DMS153 (cell line): ENCODE measurements at regions not wholly inside any gene's neighbourhood (a gene's known extent, or its start where the extent isn't known, plus 50 kb on each side); places are given as distances from the start of the nearest gene placed in this dataset.
"Not testable (repeated sequence)": the region's sequence is repeated elsewhere in the genome, so short reads cannot be mapped to it uniquely, and the experiment has no call there.

Source experiments
- DNase-seq: peaks from one replicate; lab custom pipeline; 2025; lab: John Stamatoyannopoulos, UW

DNA sequence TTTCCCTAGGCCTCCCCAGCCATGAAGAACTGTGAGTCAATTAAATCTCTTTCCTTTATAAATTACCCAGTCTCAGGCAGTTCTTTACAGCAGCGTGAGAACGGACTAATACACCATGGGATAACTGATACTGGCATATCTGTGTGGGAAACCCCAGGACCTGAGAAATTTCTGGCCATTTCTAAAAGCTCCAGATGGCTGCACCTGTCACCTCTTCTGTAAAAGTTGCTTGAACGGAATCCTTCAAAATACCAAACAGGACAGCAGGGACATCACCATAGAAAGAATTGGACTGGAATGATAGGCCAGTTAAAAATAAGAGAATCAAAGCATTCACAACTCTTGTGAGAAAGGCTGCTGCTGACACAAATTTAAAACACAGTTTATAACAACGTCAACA is 134.0 kb upstream of the FOXD4L5 start:
- not testable (repeated sequence) for DNase-seq

- DNase-seq: not testable (repeated sequence)
Observed at GRCh38 chr9:65416948-65417347, 131.9 kb upstream of the FOXD4L5 start.

- not testable (repeated sequence) for DNase-seq
Observed at GRCh38 chr9:65414249-65414648, 129.2 kb upstream of the FOXD4L5 start.

- DNase-seq: not testable (repeated sequence)
Observed at GRCh38 chr9:65413371-65413770, 128.4 kb upstream of the FOXD4L5 start.

- DNase-seq: no peak
Observed at GRCh38 chr9:65411901-65412300, 126.9 kb upstream of the FOXD4L5 start.

- DNase-seq: no peak
Observed at GRCh38 chr9:65411336-65411735, 126.3 kb upstream of the FOXD4L5 start.

- DNase-seq: no peak
Observed at GRCh38 chr9:65410926-65411325, 125.9 kb upstream of the FOXD4L5 start.

GRCh38 chr9:65409471-65409980 is 124.5 kb upstream of the FOXD4L5 start:
- no peak for DNase-seq

- DNase-seq: not testable (repeated sequence)
Observed at GRCh38 chr9:65408806-65409205, 123.8 kb upstream of the FOXD4L5 start.

GRCh38 chr9:65406625-65407024 is 121.6 kb upstream of the FOXD4L5 start:
- DNase-seq: not testable (repeated sequence)

DNA sequence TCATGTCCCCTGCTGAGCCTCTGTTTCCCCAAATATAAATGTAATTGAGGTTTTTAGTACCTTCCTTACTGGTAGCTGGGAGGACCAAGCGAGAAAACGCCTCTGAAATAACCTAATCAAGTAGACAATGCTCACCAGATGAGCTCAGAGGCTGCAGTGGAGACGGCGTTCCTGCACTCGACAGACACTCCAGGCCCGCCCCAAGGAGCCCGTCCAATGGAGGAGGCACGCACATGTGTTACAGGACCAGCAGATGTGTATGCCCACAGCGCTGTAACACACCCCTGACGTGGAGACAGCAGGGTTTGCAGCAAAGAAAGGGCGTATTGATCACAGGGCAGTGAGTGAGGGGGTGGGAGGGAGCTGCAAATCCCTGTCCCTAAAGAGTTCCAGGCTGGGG is 120.8 kb upstream of the FOXD4L5 start:
- not testable (repeated sequence) for DNase-seq

DNA sequence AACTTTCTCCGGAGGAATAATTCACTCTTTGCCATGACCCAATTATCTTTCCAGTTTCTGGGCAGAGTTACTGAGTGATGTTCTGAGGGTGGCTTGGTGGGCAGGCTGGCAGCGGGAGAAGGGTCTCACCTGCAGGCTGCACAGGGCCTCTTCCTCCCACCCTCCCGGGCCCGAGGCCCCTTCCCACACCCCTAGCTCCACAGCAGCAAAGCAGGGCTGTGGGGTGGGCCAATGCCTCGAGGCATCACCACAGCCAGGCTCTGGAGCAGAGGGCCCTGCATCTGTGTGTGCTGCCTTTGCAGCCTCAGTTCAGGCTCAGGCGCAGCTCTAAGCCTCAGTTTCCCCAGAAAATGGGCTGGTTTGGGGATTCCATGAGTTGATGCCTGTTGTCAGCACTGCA is 120.2 kb upstream of the FOXD4L5 start:
- no peak for DNase-seq

- no peak for DNase-seq
Observed at GRCh38 chr9:65404232-65405006, 119.4 kb upstream of the FOXD4L5 start.

DNA sequence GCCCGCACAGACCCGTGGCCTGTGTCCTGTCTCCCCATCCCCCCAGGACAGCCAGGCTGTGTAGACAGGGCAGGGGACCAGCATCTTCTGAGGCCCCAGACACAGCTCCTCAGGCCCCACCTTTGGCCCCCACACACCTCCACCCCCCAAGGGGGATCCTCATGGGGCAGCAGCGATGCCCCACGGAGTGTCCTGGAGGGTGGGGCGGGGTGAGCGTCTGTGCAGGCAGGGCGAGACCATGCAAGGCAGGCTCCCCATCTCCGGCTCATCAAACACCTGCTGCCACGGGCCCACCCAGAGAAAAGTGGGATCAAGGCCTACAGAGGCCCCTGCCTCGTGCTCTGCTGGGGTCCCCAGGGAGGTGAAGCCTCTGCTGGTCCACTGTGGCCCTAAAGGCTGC is 118.7 kb upstream of the FOXD4L5 start:
- no peak for DNase-seq

- DNase-seq: not testable (repeated sequence)
Observed at GRCh38 chr9:65403072-65403471, 118.1 kb upstream of the FOXD4L5 start.

- DNase-seq: not testable (repeated sequence)
Observed at GRCh38 chr9:65402206-65402870, 117.3 kb upstream of the FOXD4L5 start.

DNA sequence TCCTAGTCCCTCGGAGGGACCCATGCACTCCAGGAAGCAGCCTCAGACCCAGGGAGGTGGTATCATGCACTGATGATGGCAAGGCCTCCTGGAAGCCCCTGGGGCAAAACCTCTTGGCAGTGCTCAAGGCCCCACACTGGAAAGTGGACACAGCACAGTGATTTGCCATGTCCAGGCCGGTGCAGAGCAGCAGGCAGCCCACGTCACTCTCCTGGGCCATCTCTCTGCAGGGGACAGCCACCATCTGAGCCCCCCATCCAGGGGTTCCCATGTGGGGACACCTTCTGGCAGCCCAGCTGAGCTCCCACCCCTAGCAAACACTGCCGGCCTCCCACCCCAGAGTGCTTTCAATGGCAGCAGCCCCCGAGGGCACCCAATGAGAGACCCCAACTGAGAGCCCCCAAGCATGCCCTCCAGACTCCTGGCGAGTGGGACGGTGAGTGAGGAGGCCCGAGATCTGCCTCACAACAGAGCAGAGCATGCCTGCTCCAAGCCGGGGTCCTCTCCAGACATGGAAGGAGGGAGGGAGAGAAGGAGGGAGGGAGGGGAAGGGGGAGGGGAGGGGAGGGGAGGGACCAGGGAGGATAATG is 116.5 kb upstream of the FOXD4L5 start:
- not testable (repeated sequence) for DNase-seq

DNA sequence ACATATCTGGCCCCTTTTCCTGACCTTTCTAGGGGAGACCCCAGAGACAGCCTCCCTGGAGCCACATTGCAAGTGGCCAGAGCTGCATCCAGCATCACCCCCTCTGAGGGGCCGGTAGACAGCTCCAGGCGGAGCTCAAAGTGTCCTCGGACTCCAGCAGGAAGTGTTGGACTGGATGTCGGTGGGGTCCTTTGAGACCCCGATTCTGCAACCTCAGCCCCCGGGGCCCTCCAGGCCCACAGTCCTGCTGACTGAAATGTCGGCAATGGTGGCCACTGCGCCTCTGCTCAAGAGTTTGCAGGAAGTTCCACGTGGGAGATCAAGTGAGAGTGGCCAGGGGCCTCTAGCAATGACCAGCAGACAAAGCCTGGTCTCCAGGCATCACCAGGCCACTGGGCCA is 115.9 kb upstream of the FOXD4L5 start:
- DNase-seq: no peak

DNA sequence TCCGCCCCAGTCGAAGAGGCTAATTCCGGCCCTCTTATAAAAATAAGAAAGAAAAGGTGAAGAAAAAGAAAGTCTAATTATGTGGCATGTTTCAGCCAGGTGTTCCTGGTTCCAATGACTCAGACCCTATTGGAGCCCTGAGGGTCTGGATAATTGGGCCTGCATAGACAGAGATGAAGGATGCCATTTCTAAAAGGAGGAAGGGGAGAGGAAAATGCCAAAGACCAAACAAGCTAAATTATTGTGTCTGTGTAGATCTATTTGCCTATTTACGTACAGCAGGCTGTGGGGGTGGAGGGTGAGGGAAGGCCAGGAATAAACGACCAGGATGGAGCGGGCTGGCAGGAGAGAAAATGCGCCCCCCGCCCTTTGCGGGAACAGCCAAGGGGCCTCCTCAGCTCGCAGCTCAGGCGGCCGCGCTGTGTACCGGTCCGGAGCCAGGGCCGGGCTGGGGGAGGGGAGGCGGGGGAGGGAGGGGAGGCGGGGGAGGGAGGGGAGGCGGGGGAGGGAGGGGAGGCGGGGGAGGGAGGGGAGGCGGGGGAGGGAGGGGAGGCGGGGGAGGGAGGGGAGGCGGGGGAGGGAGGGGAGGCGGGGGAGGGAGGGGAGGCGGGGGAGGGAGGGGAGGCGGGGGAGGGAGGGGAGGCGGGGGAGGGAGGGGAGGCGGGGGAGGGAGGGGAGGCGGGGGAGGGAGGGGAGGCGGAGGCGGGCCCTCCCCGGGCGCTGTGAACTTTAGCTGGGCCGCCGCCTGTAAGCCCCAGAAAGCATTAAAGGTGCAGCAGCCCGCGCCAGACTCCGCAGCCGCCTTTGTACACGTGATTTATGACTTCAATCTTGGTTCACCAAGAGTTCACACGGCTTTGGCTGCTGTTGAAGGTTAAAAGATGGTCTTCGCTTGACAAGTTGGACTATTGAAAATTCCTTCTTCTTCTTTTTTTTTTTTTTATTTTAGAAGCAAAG is 113.0 kb upstream of the FOXD4L5 start:
- peak; percentile 22 for DNase-seq

DNA sequence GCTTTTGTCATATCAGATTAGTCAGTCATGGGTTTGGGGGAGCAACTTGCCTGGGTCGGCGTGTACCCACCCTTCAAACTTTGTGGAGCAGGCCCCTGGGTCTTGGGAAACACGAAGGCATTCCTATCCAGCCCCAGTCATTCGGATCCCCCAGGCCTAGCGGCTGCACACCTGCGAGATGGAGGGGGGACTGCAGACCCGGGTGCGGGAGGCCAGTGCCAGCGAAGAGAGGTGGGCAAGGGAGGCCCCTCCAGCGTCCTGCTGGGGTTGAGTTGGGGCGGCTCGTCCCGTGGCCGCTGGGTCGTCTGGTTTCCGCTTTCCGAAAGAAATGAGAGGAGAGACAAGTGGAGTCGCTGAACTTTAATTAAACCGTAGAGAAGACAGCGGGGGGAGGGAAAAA is 112.2 kb upstream of the FOXD4L5 start:
- not testable (repeated sequence) for DNase-seq

DNA sequence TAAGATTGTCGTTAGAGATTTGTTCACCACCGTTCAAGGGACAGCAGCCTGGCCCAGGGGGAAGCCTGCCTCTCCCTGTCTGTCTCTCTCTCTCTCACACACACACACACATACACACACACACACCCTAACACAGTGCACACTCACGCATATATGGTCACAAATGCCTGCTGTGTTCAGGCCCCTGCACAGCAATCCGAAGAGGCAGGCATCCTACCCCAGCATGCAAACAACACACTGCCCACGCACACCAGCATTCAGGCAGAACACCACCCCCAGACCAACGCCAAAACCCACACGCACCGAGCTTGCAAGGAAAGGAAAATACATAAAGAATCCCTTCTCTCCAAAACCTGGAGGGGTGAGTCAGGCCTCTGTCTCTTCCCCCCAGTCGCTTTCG is 111.6 kb upstream of the FOXD4L5 start:
- DNase-seq: not testable (repeated sequence)

DNA sequence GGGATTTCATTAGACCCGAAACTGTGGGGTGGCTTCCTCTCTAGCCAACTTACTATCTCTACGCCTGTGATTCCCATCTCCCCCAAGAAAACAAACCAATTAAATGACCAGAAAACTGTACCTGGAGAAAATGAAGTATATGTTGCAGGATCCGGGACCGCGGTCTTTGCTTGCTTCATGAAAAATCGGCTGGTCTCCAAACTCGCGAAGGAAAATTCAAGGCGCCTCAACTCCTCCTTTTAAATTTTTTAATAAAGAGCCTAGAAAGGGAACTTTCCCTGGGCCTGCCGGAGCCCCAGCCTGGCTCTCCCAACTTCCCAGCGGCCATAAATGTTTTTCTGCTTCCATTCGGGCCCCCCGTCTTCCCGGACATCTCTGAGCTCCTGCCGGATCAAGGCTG is 110.8 kb upstream of the FOXD4L5 start:
- DNase-seq: not testable (repeated sequence)
